ENCODE measurements at regions not wholly inside any gene's neighbourhood (a gene's known extent, or its start where the extent isn't known, plus 50 kb on each side); places are given as distances from the start of the nearest gene placed in this dataset.

DNA sequence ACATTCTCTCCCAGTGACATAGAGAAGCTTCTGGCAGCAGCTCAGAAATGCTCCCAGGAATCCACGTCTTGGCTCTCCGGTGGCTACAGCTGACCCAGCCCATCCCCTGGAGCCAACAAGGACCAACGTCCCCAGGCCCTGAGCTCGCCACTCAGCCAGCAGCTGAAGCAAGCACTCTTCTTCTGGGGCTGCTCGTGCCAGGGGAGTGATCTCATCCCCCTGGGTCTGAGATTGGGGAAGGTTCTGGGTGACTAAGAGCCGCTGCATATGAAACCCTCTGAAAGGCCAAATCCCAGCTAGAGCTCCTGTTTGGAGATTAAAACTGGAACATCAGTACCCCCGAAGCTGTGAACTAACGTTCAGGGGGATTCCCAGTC lies 487.9 kb downstream of the NPHP4 start:
- Histone ChIP-seq H3K4me1 (replicated peaks in 1 of 2) (no peaks in the 10 kb centered on the region), H3K27ac (no peak overlapping the region), H3K4me3 (no peak overlapping the region)
- in situ Hi-C loops (cut with MboI; ENCODE audit: low pct_unique_long_range_greater_than_20kb in 2 of 9, low sequenced_read_pairs in 9 of 9, unreplicated experiment in 9 of 9) = loop anchor here in 5 of 9 experiments (25.0 kb wide), 3 partner anchors 233 to 408 kb away; no protein-coding TSS in a partner anchor
- peak in 1 of 8 experiments; percentile 65 for ATAC-seq (replicated peaks in 6 of 8)
- WGBS, 10 experiments = 12 to 79% (median 63%) methylated on average over 1 to 5 of the region's 8 CpGs; no CpG with 5 or more reads in 5 of the 10 experiments

DNA sequence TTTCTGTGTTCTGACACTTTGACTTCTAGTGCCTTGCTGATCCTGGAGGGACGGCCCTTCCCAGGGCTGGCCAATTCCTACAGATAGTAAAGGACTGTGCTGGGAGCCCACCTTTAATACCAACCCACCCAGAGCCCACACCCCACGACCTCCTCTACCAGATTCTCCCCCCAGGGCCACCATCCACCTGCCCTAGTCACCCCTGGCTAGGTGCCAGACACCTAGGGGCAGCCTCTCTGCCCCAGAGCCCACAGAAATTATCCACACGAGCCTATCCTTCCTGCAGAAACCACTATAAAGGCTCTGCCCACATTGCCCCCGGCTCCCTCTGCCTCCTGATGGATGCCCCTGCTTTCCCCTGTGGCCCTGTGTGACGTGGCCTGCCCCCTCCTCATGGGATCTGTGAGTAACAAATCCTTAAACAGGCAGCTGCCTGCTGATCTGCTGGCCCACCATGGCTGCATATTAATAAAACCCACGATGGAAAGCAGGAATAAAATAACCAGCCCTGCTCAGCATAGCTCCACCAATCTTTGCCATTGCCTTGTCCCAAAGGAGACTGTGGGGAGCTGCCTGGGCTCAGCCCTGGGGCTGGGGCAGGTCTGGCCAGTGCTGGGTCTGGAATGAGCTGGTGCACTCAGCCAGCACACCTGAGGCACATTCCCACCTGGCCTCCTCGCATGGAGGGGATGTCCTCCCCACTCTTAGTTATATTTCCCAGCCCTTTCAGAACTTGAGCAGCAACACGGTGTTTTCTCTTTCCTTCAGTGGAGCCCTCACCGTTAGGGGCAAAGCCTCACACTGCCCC lies 488.5 kb downstream of the NPHP4 start:
- Histone ChIP-seq H3K27ac (no peak overlapping the region), H3K4me3 (no peak overlapping the region), H3K4me1 (replicated peaks in 1 of 2) (no peaks in the 10 kb centered on the region)
- in situ Hi-C loops (cut with MboI; ENCODE audit: low pct_unique_long_range_greater_than_20kb in 2 of 9, low sequenced_read_pairs in 9 of 9, unreplicated experiment in 9 of 9) = loop anchor here in 5 of 9 experiments (25.0 kb wide), 3 partner anchors 234 to 409 kb away; no protein-coding TSS in a partner anchor
- peak in 4 of 8 experiments; percentile 29 to 78 (median 64) for ATAC-seq (replicated peaks in 6 of 8)
- WGBS, 10 experiments = 0 to 88% (median 58%) methylated on average over 1 to 6 of the region's 9 CpGs; no CpG with 5 or more reads in 3 of the 10 experiments

DNA sequence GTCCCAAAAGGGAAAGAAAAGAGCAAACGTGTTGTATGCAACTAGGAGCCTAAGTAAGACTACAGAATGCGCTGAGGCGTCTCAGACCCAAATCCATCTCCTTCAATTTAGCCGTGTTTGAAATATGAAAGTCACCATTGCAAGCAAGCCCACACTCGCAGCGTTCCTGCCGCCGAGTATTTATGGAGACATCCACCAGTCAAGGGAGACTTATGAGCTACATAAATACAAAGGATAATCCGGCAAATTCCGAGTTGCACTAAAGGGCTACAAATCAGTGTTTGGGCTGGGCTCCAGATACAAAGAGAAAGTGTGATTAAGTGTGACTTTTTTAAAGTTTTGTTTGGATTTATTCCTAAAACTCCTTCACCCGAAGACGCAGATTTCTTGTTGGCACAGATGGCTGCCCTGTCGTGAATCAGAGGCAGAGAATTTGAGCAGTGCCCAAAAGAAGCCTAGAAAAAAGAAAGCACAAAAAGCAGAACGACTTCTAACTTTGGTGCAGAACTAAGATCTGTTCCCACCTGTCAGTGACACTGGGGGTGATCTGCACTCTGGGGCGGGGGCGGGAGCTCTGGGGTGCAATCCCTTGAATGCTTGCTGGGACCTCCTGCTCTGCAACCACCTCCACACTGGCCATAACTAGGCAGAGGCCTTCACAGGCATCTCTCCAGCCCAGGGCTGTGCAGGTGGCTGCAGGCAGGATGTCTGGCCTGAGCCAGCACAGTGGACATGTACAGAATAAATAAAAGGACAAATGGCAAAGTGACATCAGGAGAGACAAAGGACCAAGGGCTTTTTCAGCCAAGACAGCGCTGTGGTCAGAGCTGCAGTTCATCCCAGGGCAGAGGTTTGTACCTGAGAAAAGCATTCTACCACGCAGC lies 489.7 kb downstream of the NPHP4 start:
- Histone ChIP-seq H3K27ac (no peak overlapping the region), H3K4me3 (no peak overlapping the region), H3K4me1 (replicated peaks in 1 of 2) (no peaks in the 10 kb centered on the region)
- in situ Hi-C loops (cut with MboI; ENCODE audit: low pct_unique_long_range_greater_than_20kb in 2 of 9, low sequenced_read_pairs in 9 of 9, unreplicated experiment in 9 of 9) = loop anchor here in 5 of 9 experiments (25.0 kb wide), 3 partner anchors 235 to 410 kb away; no protein-coding TSS in a partner anchor
- 17 to 72% (median 50%) methylated on average over 2 to 18 of the region's 18 CpGs; no CpG with 5 or more reads in 1 of the 10 experiments for WGBS, 10 experiments
- ATAC-seq (replicated peaks in 6 of 8) = peak in 4 of 8 experiments; percentile 36 to 56 (median 45)

DNA sequence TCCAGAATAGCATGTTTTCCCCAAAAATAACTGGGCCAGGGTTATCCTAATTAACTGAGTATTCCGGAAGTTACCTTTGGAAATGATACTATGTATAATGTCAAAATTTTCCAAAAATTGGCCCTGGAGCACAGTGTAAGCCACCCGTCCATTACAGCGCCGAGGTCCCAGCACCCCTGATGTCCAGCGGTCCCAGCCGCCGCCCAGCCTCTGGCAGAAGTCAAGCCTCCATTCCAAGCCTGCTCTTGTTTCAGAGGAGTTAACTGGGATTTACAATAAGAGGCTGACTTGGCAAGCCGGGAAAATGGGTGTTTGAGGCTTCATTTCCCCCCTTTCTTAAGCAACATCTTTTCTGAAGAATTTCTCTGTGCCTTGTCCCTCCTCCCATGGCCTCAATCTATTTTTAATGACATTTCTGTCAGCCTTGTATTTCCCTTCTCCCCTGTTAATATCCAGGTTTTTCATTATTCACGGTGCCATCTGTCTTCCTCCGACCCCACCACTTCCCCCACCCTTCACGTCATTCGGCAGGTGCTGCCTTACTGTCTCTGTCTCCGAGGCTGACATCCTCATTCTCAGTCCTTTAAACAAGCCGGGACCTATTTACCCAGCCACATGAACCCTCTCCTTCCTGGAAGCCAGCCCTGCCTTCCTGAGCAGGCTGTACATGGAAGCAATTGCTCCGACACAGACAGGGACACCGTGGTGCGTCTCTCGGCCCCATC lies 490.9 kb downstream of the NPHP4 start:
- H3K4me1 ChIP-seq (replicated peaks in 1 of 2) = no peaks in the 10 kb centered on the region
- no peak overlapping the region for H3K27ac ChIP-seq
- no peak overlapping the region for H3K4me3 ChIP-seq
- 25 to 100% (median 69%) methylated on average over 1 to 17 of the region's 18 CpGs for WGBS, 10 experiments
- ATAC-seq (replicated peaks in 6 of 8) = peak in 4 of 8 experiments; percentile 25 to 47 (median 37)
- in situ Hi-C loops (cut with MboI; ENCODE audit: low pct_unique_long_range_greater_than_20kb in 2 of 9, low sequenced_read_pairs in 9 of 9, unreplicated experiment in 9 of 9) = loop anchor here in 5 of 9 experiments (25.0 kb wide), 3 partner anchors 236 to 411 kb away; no protein-coding TSS in a partner anchor

DNA sequence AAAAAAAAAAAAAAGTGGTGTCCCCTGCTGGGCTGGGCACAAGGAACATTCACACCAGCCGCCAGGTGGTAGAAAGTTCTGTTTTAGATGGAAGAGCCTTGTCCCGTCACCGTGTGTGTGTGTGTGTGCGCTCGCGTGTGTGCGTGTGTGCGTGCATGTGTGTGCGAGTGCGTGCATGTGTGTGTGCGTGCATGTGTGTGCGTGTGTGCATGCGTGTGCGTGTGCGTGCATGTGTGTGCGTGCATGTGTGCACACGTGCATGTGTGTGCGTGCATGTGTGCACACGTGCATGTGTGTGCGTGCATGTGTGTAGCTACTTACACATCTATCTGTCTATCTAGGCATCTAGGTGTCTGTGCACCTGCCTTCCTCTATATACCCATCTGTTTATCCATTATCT lies 491.7 kb downstream of the NPHP4 start:
- WGBS, 10 experiments = 70 to 100% (median 87%) methylated on average over 1 to 20 of the region's 20 CpGs; no CpG with 5 or more reads in 2 of the 10 experiments
- Histone ChIP-seq H3K27ac (no peak overlapping the region), H3K4me1 (replicated peaks in 1 of 2) (no peaks in the 10 kb centered on the region), H3K4me3 (no peak overlapping the region)
- in situ Hi-C loops (cut with MboI; ENCODE audit: low pct_unique_long_range_greater_than_20kb in 2 of 9, low sequenced_read_pairs in 9 of 9, unreplicated experiment in 9 of 9) = loop anchor here in 5 of 9 experiments (25.0 kb wide), 3 partner anchors 237 to 412 kb away; no protein-coding TSS in a partner anchor
- ATAC-seq (replicated peaks in 6 of 8) = no peak

DNA sequence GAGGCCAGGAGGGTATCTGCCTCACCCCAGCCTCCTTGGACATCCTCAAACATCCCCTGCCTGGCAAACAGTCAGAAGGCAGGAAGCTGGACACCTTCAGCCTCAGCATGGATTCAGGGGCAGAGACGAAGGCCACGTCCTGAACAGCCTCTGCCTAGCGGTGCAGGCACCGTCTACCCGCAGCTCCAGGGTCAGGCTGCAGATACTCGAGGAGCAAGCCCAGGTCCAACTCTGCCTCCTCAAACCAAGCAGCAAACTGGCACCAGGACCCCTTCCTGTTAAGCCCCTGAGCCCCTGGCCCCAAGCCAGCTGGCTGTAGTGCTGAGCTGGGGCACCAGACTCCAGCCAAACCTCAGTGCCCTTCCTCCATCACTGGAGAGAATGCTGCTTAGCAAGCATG lies 494.7 kb downstream of the NPHP4 start:
- Histone ChIP-seq H3K4me1 (replicated peaks in 1 of 2) (peaks cover 2 to 14% of the 10 kb centered on the region in 2 donors), H3K27ac (no peak overlapping the region), H3K4me3 (no peak overlapping the region)
- in situ Hi-C loops (cut with MboI; ENCODE audit: low pct_unique_long_range_greater_than_20kb in 2 of 9, low sequenced_read_pairs in 9 of 9, unreplicated experiment in 9 of 9) = no loop called here
- WGBS, 10 experiments = 60 to 74% (median 72%) methylated on average over 2 to 3 of the region's 6 CpGs; no CpG with 5 or more reads in 7 of the 10 experiments
- no peak for ATAC-seq (replicated peaks in 6 of 8)

DNA sequence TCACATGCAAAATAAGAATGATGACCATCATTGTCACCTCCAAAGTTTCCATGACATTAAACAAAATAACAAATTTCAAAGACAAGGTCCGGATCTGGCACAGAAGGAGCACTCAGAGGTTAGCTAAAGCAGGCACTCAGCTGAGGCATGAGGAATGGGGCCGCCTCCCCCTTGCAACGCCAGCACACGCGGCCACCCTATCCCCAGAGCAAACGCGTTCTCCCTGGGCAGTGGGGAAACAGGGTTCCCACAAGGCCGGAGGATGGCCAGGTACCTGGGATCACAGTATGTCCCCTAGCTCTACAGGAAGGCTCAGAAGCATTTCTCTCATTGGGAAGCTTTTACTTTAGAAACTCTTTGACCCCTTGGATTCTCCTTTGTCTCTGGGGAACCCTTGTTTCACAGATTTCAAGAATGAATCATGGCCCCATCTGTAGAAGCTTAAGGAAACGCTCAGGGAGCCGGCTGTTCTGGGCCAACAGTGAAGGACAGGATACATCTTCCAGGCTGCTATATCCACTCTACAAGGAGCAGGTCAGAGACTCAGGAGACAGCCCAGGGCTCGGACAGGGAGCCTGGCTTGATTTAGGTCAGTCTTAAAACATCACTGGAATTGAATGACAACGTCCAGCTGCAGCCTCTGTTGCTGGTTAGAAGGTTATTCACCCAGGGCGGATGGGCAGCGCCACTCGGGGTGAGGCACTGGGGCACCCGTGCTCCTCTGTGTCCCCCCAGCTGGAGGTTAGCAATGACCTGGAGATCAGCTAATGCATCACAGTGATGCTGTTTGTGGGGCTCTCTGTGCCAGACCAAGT lies 496.4 kb downstream of the NPHP4 start:
- no peak for ATAC-seq (replicated peaks in 6 of 8)
- Histone ChIP-seq H3K4me1 (replicated peaks in 1 of 2) (peaks cover 2 to 15% of the 10 kb centered on the region in 2 donors), H3K4me3 (no peak overlapping the region), H3K27ac (no peak overlapping the region)
- in situ Hi-C loops (cut with MboI; ENCODE audit: low pct_unique_long_range_greater_than_20kb in 2 of 9, low sequenced_read_pairs in 9 of 9, unreplicated experiment in 9 of 9) = no loop called here
- 10 to 91% (median 56%) methylated on average over 1 to 16 of the region's 16 CpGs; no CpG with 5 or more reads in 4 of the 10 experiments for WGBS, 10 experiments

DNA sequence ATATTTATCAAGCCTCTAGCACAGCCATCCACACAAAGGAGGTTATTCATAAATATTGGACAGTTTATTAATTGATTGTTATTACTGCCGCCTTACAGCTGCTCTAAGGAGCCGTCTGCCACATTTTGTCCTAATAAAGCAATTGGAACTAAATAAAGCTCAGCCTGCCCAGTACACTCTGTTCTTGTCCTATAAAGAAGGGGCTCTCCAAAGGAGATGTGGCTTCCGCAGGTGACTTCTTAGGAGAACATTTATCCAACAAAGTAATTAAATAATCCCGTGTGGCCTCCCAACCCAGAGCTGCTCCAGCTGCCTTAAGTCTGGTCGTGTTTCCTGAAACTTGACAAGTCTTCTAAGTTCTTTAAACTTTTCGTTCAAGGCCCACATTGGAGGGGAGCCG lies 497.7 kb downstream of the NPHP4 start:
- in situ Hi-C loops (cut with MboI; ENCODE audit: low pct_unique_long_range_greater_than_20kb in 2 of 9, low sequenced_read_pairs in 9 of 9, unreplicated experiment in 9 of 9) = no loop called here
- no peak for ATAC-seq (replicated peaks in 6 of 8)
- Histone ChIP-seq H3K4me3 (no peak overlapping the region), H3K4me1 (replicated peaks in 1 of 2) (peaks cover 2 to 15% of the 10 kb centered on the region in 2 donors), H3K27ac (no peak overlapping the region)
- whole genome bisulfite sequencing, 10 experiments = 0 to 86% (median 29%) methylated on average over 2 to 7 of the region's 7 CpGs; no CpG with 5 or more reads in 1 of the 10 experiments

DNA sequence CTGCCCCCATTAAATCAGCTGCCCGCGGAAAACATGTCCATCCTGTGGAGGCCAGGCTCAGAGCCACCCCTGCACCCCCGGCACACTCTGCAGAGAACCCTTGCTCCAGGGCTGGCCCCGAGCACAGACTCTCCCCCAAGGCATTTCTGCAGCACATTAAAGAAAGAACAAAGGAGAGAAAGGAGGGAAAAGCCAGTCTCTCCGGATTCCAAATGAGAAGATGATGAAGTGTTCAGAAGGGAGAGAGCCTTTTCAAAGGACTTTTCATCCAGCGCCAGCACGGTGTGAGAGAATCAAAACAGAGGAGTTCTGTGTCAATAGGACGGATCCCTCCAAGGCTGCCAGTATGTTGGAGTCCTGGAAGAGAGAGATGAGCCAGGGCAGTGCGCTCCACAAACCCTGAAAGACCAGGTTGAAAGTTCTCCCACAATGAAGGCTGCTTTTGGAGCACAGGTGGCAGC lies 498.3 kb downstream of the NPHP4 start:
- in situ Hi-C loops (cut with MboI; ENCODE audit: low pct_unique_long_range_greater_than_20kb in 2 of 9, low sequenced_read_pairs in 9 of 9, unreplicated experiment in 9 of 9) = no loop called here
- Histone ChIP-seq H3K27ac (no peak overlapping the region), H3K4me3 (no peak overlapping the region), H3K4me1 (replicated peaks in 1 of 2) (peaks cover 2 to 15% of the 10 kb centered on the region in 2 donors)
- WGBS, 10 experiments = 0 to 80% (median 30%) methylated on average over 1 to 8 of the region's 9 CpGs; no CpG with 5 or more reads in 3 of the 10 experiments
- ATAC-seq (replicated peaks in 6 of 8) = peak in 5 of 8 experiments; percentile 7 to 61 (median 41)

DNA sequence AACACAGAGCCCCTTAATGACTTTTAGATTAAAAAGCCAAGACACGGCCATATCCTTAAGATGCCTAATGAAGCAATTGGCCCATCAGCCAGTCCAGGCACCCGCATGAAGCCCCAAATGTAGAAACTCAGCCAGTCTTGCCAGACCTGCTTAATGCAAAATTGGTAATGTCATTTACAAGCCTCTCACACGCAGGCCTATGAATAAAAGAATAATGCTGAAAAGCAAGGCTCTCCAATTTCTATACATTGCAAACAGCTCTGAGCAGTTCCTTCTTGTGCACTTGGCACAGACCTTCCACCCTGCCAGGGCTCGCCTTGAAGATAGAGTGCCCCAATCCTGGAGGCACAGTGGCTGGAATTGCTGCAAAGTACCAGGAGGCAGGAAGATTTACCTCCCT lies 498.9 kb downstream of the NPHP4 start:
- ATAC-seq (replicated peaks in 6 of 8) = peak in 3 of 8 experiments; percentile 1 to 89 (median 20)
- 0 to 71% (median 50%) methylated on average over 1 to 4 of the region's 4 CpGs; no CpG with 5 or more reads in 1 of the 10 experiments for WGBS, 10 experiments
- H3K27ac ChIP-seq = no peak overlapping the region

DNA sequence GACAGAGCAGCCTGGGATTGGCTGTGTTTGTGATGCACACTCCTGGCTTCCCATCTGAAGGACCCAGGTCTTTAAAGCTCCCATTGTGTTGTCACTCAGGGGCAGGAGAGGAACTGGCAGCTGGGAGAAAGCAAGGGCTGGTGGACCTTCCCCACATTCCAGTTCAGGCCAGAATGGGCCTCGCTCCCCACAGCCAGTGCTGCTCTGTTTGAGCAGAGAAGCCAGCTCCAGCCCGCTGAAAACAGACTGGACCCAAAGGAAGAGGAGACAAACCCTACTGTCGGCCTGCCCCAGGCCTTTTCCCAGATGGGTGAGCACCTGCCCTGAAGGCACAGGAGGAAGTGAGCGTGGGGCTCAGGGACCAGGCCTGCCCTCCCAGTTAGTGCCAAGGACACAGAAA lies 499.4 kb downstream of the NPHP4 start:
- 63 to 100% (median 63%) methylated on average over 1 to 4 of the region's 4 CpGs; no CpG with 5 or more reads in 7 of the 10 experiments for WGBS, 10 experiments

More for the DNA sequence above, 498.9 kb downstream of the NPHP4 start:
- in situ Hi-C loops (cut with MboI; ENCODE audit: low pct_unique_long_range_greater_than_20kb in 2 of 9, low sequenced_read_pairs in 9 of 9, unreplicated experiment in 9 of 9) = no loop called here
- peaks cover 2 to 15% of the 10 kb centered on the region in 2 donors for H3K4me1 ChIP-seq (replicated peaks in 1 of 2)
- H3K4me3 ChIP-seq = no peak overlapping the region

More for the DNA sequence above, 499.4 kb downstream of the NPHP4 start:
- Histone ChIP-seq H3K4me1 (replicated peaks in 1 of 2) (peaks cover 2 to 15% of the 10 kb centered on the region in 2 donors), H3K4me3 (no peak overlapping the region), H3K27ac (no peak overlapping the region)
- in situ Hi-C loops (cut with MboI; ENCODE audit: low pct_unique_long_range_greater_than_20kb in 2 of 9, low sequenced_read_pairs in 9 of 9, unreplicated experiment in 9 of 9) = no loop called here
- peak in 4 of 8 experiments; percentile 42 to 81 (median 78) for ATAC-seq (replicated peaks in 6 of 8)
